ENCODE measurements at regions not wholly inside any gene's neighbourhood (a gene's known extent, or its start where the extent isn't known, plus 50 kb on each side); places are given as distances from the start of the nearest gene placed in this dataset.

DNA sequence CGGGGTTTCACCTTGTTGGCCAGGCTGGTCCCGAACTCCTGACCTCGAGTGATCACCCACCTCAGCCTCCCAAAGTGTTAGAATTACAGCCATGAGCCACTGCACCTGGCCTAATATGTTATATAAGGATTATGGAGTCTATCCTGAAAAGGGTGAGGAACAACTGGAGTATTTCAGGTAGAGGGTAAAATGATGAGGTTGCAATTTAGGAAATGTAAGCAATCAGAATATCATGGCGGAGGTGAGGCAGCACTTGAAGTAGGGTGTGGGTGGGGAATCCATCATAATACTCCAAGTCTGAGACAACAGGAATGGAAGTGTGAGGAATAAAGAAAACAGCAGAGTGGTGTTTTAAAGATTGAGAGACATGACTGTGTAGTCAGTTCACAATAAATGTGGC lies 582.2 kb downstream of the FGF9 start:
- no peak for TF ChIP-seq CTCF (IDR thresholded peaks at IDR 0.05; ENCODE audit: insufficient read depth, low read length, missing control alignments)
- CTCF ChIA-PET: no interaction called here
- POLR2A ChIA-PET: no interaction called here
- no peak for DNase-seq (ENCODE audit: low read depth, low spot score)
- no peak overlapping the region for H3K4me3 ChIP-seq (ENCODE audit: low read depth, low read length)

GRCh38 chr13:22256111-22256639 lies 585.3 kb downstream of the FGF9 start:
- DNase-seq (ENCODE audit: low read depth, low spot score): no peak
- no peak overlapping the region for H3K4me3 ChIP-seq (ENCODE audit: low read depth, low read length)
- CTCF ChIA-PET: interaction anchor here (0.5 kb wide), 1 partner anchor 895 kb away, joined by 3 read pairs; no protein-coding TSS in a partner anchor
- no peak for TF ChIP-seq CTCF (IDR thresholded peaks at IDR 0.05; ENCODE audit: insufficient read depth, low read length, missing control alignments)
- POLR2A ChIA-PET: no interaction called here

- ChIA-PET POLR2A (no interaction called here), CTCF (no interaction called here)
- no peak for DNase-seq (ENCODE audit: low read depth, low spot score)
- H3K4me3 ChIP-seq (ENCODE audit: low read depth, low read length): no peak overlapping the region
- TF ChIP-seq CTCF (IDR thresholded peaks at IDR 0.05; ENCODE audit: insufficient read depth, low read length, missing control alignments): no peak
Measured at GRCh38 chr13:22262001-22262885, 591.4 kb downstream of the FGF9 start.

DNA sequence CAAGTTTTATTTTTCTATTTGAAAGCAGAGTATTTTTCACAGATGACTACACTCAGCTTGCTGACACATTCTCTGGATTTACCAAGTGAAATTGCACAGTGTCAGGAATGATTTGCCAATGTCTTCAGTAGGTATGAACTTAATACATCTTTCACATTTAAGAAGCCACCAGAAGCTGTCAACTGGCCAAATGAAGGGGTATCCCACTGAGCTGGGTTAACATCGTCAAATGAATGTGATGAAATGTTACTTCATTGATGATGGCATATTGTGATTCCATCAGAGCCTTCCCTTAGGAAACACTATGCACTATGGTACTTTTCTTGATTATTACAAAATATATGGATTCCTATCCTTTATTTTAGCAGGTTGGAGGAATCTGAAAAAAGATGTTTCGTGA lies 592.3 kb downstream of the FGF9 start:
- no peak for DNase-seq (ENCODE audit: low read depth, low spot score)
- ChIA-PET CTCF (no interaction called here), POLR2A (no interaction called here)
- no peak overlapping the region for H3K4me3 ChIP-seq (ENCODE audit: low read depth, low read length)
- TF ChIP-seq CTCF (IDR thresholded peaks at IDR 0.05; ENCODE audit: insufficient read depth, low read length, missing control alignments): no peak

DNA sequence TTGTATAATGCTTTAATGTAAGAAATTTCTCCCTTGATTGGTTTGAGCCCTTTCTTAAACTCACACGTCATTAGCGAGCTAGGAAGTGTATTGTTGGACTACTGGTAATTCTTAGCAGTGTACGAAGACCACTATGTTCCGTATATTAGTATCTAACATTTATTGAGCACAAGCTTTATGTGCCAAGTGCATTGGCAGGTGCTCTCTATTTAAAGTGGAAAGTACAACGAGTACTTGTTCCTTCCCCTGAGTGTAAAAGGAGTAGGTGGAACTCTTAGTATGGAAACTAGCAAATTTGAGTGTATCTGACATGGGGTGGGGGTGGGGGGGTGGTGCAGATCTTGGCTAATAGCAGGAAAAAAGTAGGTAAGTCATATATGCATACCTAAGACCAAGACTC lies 594.7 kb downstream of the FGF9 start:
- ChIA-PET POLR2A (no interaction called here), CTCF (no interaction called here)

More for the DNA sequence above, 594.7 kb downstream of the FGF9 start:
- H3K4me3 ChIP-seq (ENCODE audit: low read depth, low read length): no peak overlapping the region
- no peak for TF ChIP-seq CTCF (IDR thresholded peaks at IDR 0.05; ENCODE audit: insufficient read depth, low read length, missing control alignments)
- no peak for DNase-seq (ENCODE audit: low read depth, low spot score)
